Embryonic facial prominence (tissue), 1 donor: ENCODE measurements at regions not wholly inside any gene's neighbourhood (a gene's known extent, or its start where the extent isn't known, plus 50 kb on each side); places are given as distances from the start of the nearest gene placed in this dataset.

Experiments
- DNase-seq: peaks from one replicate; pipeline ENCODE4 v3.0.0-alpha.2; 2016; ENCODE audit errors: extremely low spot score

GRCh38 chr17:70787721-70788300 lies 618.5 kb downstream of the KCNJ2 start:
- no peak for DNase-seq

- DNase-seq = no peak
These were observed 622.6 kb downstream of the KCNJ2 start for GRCh38 chr17:70791748-70792443.

- no peak for DNase-seq
These were observed 625.4 kb downstream of the KCNJ2 start for GRCh38 chr17:70794738-70795137.

- DNase-seq = no peak
These were observed 626.3 kb downstream of the KCNJ2 start for GRCh38 chr17:70795620-70796019.

GRCh38 chr17:70796757-70797156 lies 627.4 kb downstream of the KCNJ2 start:
- no peak for DNase-seq

GRCh38 chr17:70797166-70797565 lies 627.8 kb downstream of the KCNJ2 start:
- no peak for DNase-seq

- no peak for DNase-seq
These were observed 634.8 kb downstream of the KCNJ2 start for GRCh38 chr17:70804161-70804560.

- DNase-seq = no peak
These were observed 639.3 kb downstream of the KCNJ2 start for GRCh38 chr17:70808596-70808995.

GRCh38 chr17:70810609-70811008 lies 641.3 kb downstream of the KCNJ2 start:
- DNase-seq = no peak

- no peak for DNase-seq
These were observed 644.1 kb downstream of the KCNJ2 start for GRCh38 chr17:70813355-70813930.

- no peak for DNase-seq
These were observed 649.9 kb downstream of the KCNJ2 start for GRCh38 chr17:70819183-70819582.

- DNase-seq = no peak
These were observed 650.9 kb downstream of the KCNJ2 start for GRCh38 chr17:70820276-70820675.

GRCh38 chr17:70825321-70826125 lies 656.2 kb downstream of the KCNJ2 start:
- DNase-seq = no peak

- no peak for DNase-seq
These were observed 660.5 kb downstream of the KCNJ2 start for GRCh38 chr17:70829876-70830275.

GRCh38 chr17:70834039-70834438 lies 664.7 kb downstream of the KCNJ2 start:
- no peak for DNase-seq

GRCh38 chr17:70848785-70849184 lies 679.5 kb downstream of the KCNJ2 start:
- no peak for DNase-seq

GRCh38 chr17:70855401-70856054 lies 686.2 kb downstream of the KCNJ2 start:
- DNase-seq = no peak

GRCh38 chr17:70857351-70857750 lies 688.0 kb downstream of the KCNJ2 start:
- no peak for DNase-seq

GRCh38 chr17:70859829-70860228 lies 690.5 kb downstream of the KCNJ2 start:
- DNase-seq = no peak

GRCh38 chr17:70862295-70862694 lies 693.0 kb downstream of the KCNJ2 start:
- DNase-seq = no peak

GRCh38 chr17:70863436-70864248 lies 694.3 kb downstream of the KCNJ2 start:
- DNase-seq = no peak
